Fibroblast of skin of left biceps (primary cell): ENCODE measurements at regions not wholly inside any gene's neighbourhood (a gene's known extent, or its start where the extent isn't known, plus 50 kb on each side); places are given as distances from the start of the nearest gene placed in this dataset.
"Not testable (repeated sequence)": the region's sequence is repeated elsewhere in the genome, so short reads cannot be mapped to it uniquely, and the experiment has no call there.

Source experiments
- DNase-seq, 2 experiments: peaks; one replicate each; pipeline ENCODE4 v3.0.0-alpha.2; 2013; ENCODE audit warnings: low read depth in 2 of 2

DNA sequence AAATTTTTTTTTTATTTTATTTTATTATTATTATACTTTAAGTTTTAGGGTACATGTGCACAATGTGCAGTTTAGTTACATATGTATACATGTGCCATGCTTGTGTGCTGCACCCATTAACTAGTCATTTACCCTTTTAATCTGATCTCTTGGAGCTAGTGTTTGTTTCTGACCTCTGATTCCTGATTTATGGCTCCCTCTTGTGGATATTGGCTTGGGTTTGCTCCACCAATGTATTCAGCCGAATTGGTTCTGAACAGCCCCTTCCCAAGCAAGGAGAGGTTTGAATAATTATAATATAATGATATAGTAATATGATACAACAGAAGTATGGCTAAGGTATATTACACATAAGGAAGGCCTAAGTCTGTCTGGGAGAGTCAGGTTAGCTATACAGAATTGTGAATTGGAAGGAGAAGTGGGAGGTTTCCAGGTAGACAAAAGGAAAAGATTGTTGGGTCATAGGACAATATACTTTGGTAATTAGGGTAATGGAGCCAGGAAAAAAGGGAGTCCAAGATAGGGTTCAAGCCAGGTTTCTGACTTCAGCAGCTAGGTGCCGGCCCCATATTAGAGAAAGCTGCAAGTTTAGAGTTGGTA is 53.1 kb upstream of the HMCN1 start:
- peak; percentile 15 to 21 for DNase-seq

DNA sequence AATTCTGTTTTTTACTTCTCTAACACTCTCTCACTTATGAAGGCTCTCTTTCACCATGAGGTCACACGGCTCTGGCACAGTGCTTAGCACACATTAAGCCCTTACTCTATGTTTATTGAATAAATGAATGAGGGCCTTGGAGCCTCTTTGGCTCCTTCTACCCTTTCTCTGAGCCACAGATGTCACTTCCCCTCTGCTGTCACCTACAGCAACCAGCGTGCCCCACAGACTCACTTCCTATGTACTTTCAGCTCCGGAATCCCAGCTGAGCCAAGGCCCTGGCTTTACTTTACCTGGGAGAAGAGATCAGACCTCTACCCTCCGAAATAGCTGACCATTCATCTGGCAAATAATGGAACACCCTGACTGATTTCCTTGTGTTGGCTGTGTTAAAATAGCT is 53.7 kb upstream of the HMCN1 start:
- no peak for DNase-seq

DNA sequence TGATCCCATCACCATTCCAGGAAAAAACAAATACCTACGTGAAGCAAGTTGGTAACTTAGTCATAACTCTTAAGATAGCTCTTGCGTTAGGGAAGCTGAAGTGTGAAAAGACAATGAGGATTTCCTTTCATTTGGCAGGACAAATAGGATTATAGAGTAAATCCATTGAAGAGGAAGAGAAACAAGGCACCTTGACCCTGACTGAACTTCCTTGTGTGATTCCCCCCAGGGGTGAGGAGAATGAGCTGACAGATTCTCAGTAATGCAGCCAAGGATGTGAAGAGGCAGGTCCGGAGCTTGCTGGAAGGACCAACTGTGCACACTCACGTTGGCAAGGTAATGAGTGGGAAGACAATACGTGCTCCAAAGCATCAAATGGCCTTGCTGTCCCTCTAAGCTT is 55.0 kb upstream of the HMCN1 start:
- no peak for DNase-seq

DNA sequence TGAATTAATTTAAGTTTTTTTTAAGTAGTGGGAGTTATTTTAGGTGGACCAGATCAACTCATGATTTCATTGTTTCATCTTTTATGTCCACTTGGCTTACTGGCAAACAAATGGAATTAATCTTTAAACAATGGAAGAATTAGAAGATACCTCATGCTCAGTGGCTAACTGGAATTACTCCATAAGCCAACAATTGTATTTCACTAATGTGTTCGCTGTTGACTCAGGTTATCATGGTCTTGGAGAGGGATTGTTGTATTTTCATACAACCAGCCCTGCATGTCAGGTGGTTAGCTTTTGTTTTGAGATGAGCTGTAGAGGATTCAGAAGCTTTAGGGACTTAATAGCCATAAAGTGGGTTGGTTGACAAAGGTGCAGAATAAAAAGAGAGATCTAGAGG is 57.2 kb upstream of the HMCN1 start:
- no peak for DNase-seq

DNA sequence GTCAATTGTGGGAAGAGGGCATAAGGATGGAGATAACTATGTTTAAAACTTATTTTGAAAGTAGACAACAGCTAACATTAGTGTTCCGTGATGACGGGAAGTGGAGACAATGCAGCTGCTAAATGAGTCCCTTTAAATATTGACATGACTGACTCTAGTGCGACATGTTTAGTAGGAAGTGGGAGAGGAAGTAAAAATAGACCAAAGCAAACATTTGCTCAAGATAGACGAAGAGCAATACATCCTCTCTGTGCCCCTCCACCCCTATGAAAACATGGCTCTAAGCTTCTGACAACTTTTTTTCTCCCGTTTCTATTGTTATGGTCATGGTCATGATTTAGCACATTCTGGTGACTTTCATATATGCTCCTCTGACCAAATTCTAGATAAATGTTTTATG is 60.0 kb upstream of the HMCN1 start:
- no peak for DNase-seq

DNA sequence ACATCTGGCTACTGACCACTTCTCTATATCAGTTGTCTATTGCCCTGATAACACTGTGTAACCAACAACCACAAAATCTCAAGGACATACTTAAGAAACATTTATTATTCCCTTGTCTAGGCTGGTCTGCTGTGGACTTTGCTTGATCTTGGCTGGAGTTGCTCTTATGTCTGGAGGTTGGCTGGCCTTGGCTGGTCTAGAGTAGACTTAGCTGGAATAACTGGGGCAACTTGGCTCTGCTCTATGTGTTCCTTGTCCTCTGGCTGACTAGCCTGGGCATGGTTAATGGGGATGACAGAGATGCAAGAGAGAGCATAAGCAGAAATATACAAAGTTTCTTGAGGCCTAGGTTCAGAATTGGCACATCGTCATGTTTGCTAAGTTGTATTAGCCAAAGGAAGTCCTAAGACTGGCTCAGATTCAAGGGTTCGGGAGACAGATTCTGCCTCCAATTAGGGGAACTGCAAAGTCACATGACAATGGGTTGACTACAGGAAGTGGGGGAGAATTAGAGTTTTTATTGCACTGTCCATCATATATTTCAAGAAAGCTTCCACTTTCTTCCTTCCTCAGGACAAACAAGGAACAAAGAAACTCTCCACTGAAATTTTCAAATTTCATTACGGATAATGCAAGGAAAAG is 61.4 kb upstream of the HMCN1 start:
- no peak for DNase-seq

DNA sequence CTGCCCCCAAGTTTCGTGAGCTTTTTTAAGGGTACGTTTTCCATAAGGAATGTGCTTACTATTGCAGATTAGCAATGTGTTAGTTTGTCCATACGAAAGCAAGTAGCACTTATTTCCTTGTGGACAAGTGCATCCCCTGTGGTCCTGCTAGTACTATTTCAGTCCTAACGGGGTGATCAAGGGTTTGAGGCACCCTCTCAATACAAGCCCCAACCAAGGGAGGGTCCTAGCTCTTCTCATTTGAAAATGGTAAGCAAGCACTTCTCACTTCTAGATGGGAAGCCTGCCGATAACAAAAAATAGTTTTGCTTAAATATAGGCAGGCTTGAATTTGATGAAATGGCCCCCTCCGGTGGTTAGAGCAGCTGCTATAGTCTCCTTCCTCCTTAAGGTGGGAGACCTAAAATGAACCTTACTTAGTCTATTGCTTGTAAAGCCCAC is 64.0 kb upstream of the HMCN1 start:
- DNase-seq = peak; percentile 24 to 25

DNA sequence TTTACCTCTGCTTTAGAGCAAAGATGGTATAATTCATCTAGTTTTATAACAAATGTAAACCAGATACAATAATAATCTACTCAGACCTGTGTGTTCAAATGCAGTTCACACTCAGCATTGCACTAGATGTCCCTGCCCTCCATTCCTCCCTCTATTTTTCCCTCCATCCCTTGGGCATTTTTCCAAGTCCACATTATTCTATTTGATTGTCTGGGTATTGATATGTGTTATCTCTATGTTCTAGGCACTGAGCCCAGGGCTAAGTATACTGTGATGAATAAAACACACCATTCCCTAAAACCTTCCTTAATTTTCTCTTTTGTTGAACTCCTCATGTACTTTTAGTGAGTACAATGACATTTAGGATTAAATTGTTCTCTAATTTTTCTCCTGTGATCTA is 66.2 kb upstream of the HMCN1 start:
- no peak for DNase-seq

DNA sequence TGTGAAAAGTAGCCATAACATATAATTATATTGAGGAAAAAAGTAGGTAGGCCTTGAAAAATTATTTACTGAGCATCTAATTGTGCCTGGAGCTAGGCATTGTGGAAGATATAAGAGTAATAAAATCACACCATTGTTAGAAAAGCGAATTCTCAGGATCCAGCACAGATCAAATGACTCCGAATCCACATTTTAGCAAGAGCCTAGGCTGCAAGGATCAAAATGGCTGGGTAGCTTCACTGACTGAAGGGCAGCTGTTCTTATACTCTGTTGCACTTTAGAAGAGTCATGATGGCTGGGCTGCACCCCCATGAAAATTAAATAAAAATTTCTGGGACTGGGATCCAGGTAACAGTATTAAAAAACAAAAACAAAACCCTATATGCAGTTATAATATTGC is 67.6 kb upstream of the HMCN1 start:
- DNase-seq = no peak

DNA sequence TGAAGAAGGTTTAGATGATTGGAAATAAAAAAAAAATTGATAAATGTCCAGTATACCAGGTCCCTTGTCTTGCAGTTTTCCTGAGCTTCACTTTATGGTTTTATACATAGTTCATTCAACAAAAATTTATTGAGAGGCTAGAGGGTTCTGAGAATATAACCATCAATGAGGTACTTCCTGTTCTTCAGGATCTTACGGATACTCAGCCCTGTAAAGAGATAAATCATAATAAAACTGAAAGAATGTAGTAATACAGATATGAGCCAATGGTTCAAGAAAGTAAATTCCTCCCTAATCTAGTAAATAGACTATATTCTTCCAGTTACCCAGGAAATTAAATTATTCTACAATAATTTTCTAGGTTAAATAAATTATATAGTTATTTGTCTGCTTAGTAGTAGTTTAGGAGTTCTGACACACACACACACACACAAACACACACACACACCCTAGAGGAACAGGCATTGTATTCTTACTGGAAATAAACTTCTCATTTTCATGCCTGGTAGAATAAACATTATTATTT is 70.4 kb upstream of the HMCN1 start:
- DNase-seq = no peak

DNA sequence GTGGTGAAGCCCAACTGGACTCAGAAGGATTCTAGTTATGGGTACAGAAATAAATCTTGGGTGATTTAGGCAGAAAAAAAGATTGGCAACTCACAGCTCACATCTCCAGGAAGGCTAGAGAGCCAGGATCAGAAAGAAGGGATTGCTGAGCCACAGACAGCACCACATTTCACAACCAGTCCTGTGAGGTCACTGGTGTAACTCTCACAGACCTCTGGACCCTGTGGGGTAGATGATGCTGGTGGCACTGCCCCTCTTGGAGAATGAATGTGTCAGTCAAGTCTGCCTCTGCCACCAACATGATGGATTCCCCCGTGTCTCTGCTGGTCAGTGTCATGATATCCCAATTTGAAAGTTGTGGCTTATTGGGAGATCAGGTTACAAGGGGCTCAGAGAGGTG is 70.9 kb upstream of the HMCN1 start:
- no peak for DNase-seq

DNA sequence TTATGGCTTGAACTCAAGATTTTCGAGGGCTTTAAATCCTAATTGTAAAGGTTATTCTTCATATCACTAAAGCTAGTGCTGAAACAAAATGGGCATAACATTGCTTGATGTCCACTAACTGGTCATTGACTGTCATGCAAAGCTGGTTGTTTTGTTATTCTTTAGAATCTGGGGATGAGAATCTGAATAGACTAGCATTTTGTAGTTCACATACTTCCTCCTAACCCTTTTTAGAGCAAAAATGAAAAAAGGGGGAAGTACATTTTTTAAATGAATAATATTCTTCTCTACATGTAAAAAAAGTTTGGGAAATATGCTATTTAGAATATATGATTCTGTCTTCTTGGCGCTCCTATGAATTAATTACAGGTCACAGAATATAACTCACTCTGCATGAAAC is 72.2 kb upstream of the HMCN1 start:
- DNase-seq = no peak

DNA sequence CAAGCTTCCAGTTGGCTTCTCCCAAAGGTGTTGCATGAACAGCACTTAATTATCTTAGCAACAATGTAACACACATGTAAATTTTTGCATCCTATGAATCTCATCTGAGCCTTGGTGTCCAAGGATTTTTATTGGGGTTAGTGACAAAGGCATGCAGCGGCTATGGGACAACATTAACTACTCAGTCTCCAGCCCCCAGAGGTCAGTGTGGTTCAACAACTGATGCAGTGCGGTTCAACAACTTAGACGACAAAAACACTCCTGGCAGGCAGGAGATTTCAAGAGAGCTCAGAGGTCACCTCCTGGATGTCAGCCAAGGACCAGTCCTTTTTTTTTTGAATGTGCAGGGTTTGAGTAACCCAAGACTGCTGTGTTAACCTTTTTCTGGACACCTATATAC is 77.5 kb upstream of the HMCN1 start:
- no peak for DNase-seq

DNA sequence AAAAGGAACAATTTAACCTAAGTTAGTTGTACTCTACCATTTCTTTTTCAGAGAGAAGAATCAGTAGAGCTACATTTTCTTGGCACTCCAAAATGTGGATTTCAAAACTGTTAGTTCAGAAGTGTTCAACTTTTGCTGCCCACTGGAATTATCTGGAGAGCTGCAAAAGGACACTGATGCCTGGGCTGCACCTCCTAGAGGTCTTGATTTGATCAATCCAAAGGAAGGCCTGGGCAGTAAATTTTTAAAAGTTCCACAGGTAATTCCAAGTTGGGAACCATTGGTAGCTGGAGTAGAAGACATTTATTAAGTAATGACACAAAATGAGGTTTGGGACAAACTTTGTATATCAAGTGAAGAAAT is 79.3 kb upstream of the HMCN1 start:
- DNase-seq = no peak

DNA sequence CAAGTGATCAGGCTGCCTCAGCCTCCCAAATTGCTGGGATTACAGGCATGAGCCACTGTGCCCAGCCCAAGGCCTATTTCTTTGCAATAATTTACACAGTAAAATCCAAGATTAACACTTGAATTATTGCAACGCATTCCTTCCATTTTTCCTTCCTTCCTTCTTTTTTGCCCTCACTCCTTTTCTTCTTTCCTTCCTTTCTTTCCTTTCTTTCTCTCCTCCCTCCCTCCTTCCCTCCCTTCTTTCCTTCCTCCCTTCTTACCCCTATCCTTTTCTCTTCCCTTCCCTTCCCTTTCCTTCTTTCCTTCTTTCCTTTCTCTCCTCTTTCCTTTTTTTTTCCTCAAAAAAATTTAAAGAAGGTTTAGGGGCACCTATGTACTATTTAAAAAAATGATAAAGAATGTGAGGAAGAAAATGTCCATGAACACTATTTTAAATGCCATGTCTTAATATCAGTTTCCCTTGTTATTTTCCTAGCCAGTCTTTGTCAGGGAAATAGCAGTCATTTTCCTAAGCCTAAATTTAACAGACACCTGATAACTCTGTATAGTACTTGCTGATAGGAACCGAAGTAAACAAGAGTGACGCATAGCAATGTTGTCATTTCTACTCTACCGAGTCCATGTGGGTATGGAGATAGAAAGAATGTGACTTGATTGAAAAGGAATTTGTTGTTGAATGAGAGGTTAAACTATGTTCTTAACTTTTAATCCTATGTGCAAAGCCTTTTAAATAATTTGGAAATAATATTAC is 79.8 kb upstream of the HMCN1 start:
- no peak for DNase-seq

DNA sequence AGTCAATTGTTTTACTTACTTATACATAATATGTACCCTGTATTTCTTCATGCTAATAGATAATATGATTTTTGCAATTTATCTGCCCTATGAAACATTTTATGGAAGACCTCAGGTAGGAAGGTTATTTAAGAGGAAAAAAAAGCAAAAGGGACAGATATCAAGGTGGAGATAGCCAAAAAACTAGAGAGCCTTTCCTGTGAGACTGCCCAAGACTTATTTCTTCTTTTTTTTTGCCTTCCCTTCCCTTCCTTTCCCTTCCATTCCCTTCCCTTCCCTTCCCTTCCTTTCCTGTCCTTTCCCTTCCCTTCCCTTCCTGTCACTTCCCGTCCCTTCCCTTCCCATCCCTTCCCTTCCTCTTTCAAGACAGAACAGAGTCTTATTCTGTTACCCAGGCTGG is 80.6 kb upstream of the HMCN1 start:
- no peak for DNase-seq

DNA sequence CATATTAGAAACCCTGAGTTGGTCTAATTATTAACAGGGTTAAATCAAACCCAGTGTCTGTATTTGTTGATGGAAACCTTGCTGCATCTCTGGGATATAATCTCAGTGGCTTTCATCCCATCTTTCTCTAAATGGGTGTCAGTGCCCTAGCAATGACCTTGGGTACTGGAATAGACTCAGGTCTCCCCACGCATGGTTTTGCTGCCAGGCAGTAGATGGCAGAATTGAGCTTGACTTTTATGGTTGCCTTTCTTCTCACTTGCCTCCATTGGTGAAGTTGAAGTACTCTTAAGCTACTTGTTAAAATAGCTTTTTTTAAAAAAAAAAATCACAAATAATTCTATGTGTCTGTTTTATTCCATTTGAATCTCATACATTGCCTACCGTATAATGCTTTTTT is 81.8 kb upstream of the HMCN1 start:
- no peak for DNase-seq

DNA sequence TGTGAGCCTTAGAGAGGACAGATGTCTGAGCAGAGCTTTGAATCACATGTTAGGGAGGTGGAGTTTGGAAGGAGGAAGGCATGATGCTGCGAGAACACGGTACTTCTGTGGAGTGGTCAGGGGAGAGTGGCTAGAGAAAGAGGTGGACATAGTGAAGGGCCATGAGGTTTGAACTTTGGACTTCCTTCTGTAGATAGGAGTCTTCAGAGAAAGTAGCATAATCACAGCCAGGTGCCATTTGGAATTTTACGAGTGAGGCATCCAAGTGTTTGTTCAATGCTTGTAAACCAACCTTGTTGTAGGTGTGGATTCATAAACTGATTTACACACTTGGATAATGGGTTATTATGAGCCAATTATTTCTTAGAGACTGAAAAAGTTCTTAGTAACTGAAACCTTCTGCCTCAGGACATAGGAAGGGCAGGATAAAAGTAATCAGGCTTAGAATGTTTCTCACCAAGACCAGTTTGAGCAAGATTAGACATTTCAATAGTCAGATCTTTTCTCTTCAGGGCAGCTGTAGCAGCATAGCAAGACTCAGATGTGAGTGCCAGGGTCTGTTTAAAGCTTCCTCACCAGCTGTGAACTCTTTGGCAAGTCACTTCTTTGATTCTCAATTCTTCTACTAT is 83.5 kb upstream of the HMCN1 start:
- no peak for DNase-seq

DNA sequence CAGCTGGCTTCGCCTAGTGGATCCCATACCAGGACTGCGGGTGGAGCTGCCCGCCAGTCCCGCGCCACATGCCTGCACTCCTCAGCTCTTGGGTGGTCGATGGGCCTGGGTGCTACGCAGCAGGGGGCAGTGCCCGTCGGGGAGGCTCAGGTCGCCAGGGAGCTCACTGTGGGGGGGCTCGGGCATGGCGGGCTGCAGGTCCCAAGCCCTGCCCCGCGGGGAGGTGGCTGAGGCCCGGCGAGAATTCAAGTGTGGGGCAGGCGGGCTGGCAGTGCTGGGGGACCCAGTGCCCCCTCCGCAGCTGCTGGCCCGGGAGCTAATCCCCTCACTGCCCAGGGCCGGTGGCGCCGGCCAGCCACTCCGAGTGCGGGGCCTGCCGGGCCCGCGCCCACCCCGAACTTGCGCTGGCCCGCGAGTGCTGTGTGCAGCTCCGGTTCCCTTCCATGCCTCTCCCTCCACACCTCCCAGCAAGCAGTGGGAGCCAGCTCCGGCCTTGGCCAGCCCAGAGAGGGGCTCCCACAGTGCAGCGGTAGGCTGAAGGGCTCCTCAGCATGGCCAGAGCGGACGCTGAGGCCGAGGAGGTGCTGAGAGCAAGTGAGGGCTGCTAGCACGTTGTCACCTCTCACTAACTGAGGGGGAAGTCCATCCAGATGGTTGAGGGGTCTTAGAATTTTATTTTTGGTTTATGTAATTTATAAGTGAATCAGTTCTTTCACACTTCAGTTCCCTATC is 85.2 kb upstream of the HMCN1 start:
- no peak for DNase-seq

DNA sequence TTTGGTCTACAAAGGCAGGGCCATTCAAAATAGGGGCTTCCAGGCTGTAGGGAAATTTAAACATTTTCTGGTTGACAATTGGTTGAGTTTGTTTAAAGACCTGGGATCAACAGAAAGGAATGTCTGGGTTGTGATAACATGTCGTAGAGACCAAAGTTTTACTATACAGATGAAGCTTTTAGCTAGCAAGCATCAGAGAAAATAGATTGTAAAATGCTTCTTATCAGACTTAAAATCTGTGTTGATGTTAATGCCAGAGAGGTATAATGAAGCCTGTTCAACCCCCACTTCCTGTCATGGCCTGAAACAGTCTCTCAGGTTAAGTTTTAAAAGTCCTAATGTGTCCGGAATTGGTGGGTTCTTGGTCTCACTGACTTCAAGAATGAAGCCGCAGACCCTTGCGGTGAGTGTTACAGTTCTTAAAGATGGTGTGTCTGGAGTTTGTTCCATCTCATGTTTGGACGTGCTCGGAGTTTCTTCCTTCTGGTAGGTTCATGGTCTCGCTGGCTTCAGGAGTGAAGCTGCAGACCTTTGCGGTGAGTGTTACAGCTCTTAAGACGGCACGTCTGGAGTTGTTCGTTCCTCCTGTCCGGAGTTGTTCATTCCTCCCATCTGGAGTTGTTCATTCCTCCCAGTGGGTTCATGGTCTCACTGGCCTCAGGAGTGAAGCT is 86.5 kb upstream of the HMCN1 start:
- DNase-seq = not testable (repeated sequence)

DNA sequence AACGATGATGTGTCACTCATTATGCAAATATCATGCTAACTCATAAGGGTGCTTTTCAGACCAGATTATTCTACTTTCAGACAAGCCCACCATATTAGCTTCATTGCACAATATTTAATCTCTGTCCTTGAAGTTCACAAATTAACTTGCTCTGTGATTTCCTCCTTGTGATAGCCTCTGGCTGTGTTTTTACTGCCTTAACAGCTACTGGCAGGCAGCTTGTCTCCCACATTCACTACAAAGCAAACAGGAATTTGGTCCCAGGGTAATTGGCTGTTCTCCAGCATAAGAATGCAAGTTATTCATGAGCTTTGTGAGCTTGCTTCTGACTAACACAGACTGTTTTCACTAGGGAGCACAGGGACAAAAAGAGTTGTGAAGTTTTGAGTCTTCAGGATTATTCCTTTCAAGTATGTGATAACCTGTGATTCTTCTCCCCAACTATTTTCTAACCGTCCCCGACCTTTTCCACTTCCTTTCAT is 87.9 kb upstream of the HMCN1 start:
- peak; percentile 98 for DNase-seq
